ENCODE measurements at regions not wholly inside any gene's neighbourhood (a gene's known extent, or its start where the extent isn't known, plus 50 kb on each side); places are given as distances from the start of the nearest gene placed in this dataset.

DNA sequence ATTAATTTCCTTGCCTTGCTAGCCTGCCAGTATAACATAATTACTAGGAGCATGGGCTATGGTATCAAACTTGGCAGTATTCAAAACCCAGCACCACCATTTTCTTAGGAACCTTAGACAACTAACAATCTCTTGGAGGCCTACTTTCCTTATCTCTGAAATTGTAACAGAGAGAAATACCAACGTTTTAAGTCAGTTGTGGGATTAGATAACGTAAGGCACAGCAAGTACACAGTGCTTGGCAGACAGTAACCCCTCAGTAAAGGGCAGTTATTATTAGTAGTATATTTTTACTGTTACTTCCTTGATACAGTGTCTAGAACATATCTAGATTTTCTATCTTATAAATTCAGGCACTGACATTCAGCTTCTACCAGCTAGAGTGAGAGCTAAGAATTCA, 309.6 kb downstream of the ACTL7B start:
- TF ChIP-seq, protein P1, sequence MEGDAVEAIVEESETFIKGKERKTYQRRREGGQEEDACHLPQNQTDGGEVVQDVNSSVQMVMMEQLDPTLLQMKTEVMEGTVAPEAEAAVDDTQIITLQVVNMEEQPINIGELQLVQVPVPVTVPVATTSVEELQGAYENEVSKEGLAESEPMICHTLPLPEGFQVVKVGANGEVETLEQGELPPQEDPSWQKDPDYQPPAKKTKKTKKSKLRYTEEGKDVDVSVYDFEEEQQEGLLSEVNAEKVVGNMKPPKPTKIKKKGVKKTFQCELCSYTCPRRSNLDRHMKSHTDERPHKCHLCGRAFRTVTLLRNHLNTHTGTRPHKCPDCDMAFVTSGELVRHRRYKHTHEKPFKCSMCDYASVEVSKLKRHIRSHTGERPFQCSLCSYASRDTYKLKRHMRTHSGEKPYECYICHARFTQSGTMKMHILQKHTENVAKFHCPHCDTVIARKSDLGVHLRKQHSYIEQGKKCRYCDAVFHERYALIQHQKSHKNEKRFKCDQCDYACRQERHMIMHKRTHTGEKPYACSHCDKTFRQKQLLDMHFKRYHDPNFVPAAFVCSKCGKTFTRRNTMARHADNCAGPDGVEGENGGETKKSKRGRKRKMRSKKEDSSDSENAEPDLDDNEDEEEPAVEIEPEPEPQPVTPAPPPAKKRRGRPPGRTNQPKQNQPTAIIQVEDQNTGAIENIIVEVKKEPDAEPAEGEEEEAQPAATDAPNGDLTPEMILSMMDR (IDR thresholded peaks at IDR 0.05; ENCODE audit: extremely low read depth, insufficient read depth, missing control alignments): no peak
- no peak for DNase-seq (ENCODE audit: low spot score)
- in situ Hi-C loops (cut with MboI; ENCODE audit: low pct_unique_long_range_greater_than_20kb, low sequenced_read_pairs, unreplicated experiment): no loop called here

DNA sequence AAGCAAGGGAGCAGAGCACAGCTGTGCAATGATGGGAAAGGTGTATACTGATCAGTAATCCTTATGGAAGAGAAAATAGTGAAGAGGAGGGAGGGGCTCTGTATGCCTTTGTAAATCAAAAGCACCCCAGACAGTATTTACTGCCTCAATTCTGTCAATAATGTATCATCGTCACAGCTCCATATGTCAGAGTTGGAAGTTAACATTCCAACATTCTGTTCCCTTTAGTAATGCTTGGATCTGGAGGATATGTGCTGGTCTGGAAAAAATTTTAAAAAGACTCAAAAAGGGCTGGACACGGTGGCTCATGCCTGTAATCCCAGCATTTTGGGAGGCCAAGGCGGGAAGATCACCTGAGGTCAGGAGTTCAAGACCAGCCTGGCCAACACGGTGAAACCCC, 310.4 kb downstream of the ACTL7B start:
- DNase-seq (ENCODE audit: low spot score): no peak
- TF ChIP-seq, protein P1 (IDR thresholded peaks at IDR 0.05; ENCODE audit: extremely low read depth, insufficient read depth, missing control alignments): no peak
- in situ Hi-C loops (cut with MboI; ENCODE audit: low pct_unique_long_range_greater_than_20kb, low sequenced_read_pairs, unreplicated experiment): no loop called here

DNA sequence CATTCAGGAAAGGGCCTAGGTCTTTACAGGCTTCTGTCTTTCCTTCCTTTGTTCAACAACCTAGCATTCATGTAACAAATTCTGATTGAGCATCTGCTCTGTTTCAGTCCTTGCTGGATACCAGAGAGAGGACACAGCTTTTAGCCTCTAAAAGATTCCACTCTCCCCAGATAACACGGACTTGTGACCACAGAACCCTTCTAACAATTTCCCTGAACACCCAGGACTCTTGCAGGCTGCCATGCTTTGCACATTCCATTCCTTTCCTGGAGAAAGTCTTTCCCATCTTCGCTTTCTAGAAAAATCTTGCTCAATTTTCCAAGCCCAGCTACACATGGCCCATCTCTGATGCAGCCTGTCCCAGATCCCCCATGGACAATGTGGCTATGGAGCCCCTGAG, 310.9 kb downstream of the ACTL7B start:
- DNase-seq (ENCODE audit: low spot score): no peak
- in situ Hi-C loops (cut with MboI; ENCODE audit: low pct_unique_long_range_greater_than_20kb, low sequenced_read_pairs, unreplicated experiment): no loop called here
- TF ChIP-seq, protein P1 (IDR thresholded peaks at IDR 0.05; ENCODE audit: extremely low read depth, insufficient read depth, missing control alignments): no peak

DNA sequence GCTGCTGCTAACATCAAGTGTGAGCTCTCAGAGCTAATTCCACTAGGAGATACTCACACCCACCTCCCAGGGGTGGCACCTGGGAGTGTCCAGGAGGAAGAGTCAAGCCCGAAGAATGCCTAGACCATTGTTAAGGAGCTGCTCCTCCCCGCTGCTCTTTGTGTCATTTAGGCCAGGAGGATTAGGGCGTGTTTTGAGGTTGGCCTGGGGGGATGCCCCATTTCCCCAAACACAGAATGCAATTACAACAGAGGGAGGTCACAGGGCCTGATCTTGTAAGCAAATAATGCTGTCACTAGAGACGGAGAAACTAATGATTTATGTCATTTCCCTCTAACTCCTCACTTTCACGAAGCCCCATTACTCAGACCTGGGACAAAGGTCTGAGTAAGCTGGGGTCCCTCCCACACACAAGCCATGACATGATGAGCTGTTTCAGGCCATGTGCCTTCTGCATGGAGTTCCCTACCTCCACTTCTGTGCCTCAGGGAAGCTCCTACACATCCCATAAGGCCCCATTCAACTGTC, 312.5 kb downstream of the ACTL7B start:
- no peak for DNase-seq (ENCODE audit: low spot score)
- TF ChIP-seq, protein P1 (IDR thresholded peaks at IDR 0.05; ENCODE audit: extremely low read depth, insufficient read depth, missing control alignments): no peak
- in situ Hi-C loops (cut with MboI; ENCODE audit: low pct_unique_long_range_greater_than_20kb, low sequenced_read_pairs, unreplicated experiment): no loop called here

DNA sequence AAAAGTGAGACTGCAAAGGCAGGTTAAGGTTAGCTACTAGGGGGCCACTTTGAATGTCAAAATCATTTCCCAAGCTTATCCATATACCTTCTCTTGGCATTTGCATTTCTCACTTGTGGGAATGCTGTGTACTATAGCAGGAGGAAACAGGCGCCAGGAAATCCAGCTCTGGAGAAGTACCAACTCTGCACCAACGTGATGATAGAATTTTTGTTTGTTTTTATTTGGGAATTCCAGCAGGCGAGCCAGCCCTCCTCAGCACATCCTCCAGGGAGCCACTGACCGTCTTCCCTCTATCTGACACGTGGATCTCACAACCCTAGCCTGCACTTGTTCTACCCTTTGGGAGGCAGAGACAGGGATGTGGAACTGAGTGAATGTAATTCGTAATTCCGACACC, 318.0 kb downstream of the ACTL7B start:
- TF ChIP-seq, protein P1 (IDR thresholded peaks at IDR 0.05; ENCODE audit: extremely low read depth, insufficient read depth, missing control alignments): no peak
- in situ Hi-C loops (cut with MboI; ENCODE audit: low pct_unique_long_range_greater_than_20kb, low sequenced_read_pairs, unreplicated experiment): no loop called here
- no peak for DNase-seq (ENCODE audit: low spot score)

DNA sequence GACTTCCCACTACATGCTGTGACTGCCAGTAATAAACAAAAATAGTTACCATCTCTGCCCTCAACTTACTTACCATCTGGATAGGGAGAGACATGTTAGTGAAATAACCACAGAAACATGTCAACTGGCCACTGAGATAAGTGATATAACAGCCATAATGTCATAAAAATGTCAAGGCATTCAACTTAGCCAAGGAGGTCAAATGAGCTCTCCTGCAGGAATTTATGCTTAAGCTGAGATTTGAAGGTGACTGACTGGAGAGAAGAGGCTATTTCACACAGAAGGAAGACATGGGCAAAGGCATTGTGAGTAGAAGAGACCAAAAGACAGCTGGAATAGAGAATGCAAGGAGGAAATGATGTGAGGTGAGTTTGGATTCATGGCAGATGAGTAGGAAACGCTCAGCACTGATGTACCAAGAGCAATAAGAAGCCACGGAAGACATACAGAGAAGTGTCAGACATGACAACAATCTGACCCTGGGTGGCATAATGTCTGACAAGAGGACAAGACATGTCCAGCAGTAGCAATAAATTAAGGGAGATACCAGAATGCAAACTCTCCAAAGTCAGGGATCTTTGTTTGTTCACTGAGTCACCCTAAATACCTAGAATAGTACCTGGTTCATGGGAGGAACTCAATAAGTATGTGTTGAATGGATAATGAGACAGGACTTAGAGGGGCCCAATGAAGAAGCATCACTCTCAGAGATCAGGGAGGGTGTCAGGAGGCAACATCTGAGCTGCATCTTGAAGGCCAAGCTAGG, 318.8 kb downstream of the ACTL7B start:
- in situ Hi-C loops (cut with MboI; ENCODE audit: low pct_unique_long_range_greater_than_20kb, low sequenced_read_pairs, unreplicated experiment): no loop called here
- DNase-seq (ENCODE audit: low spot score): no peak
- TF ChIP-seq, protein P1 (IDR thresholded peaks at IDR 0.05; ENCODE audit: extremely low read depth, insufficient read depth, missing control alignments): no peak
